DND-41 (cell line): ENCODE measurements at regions not wholly inside any gene's neighbourhood (a gene's known extent, or its start where the extent isn't known, plus 50 kb on each side); places are given as distances from the start of the nearest gene placed in this dataset.

Experiments
- ATAC-seq: fragments of 200-7000 bp; cut with Tn5 transposase; 3 replicates; pipeline ENCODE4 v1.9.1; 2021; ENCODE audit warnings: low read depth; ENCODE audit not compliant: insufficient read depth
- DNase-seq: peaks from one replicate; pipeline ENCODE4 v3.0.0-alpha.2; 2020
- H2AFZ ChIP-seq: 2 replicates; pipeline ENCODE4 v1.6.0; 2012; ENCODE audit warnings: low read depth, low read length
- H3K27ac ChIP-seq: 2 replicates; pipeline ENCODE4 v1.5.1; 2012; ENCODE audit warnings: low read length, inconsistent platforms
- H3K27me3 ChIP-seq: fragments of 200-600 bp; sonication (generic); 2 replicates; pipeline ENCODE4 v1.6.0; 2012; ENCODE audit warnings: low read length, mild to moderate bottlenecking, inconsistent platforms; ENCODE audit not compliant: insufficient read depth, poor library complexity
- H3K36me3 ChIP-seq: 2 replicates; pipeline ENCODE4 v1.5.1; 2012; ENCODE audit warnings: low read length, inconsistent platforms; ENCODE audit not compliant: insufficient read depth
- H3K4me1 ChIP-seq: 2 replicates; pipeline ENCODE4 v1.5.1; 2012; ENCODE audit warnings: mild to moderate bottlenecking, low read length; ENCODE audit not compliant: insufficient read depth
- H3K4me2 ChIP-seq: 2 replicates; pipeline ENCODE4 v1.6.0; 2012; ENCODE audit warnings: mild to moderate bottlenecking, moderate library complexity, low read length, inconsistent platforms; ENCODE audit not compliant: insufficient read depth
- H3K4me3 ChIP-seq, 2 experiments: fragments of 200-600 bp in 1 of 2; shearing (Covaris generic) in 1 of 2; 2 replicates each; pipeline ENCODE4 v1.5.1; 2012 to 2016; ENCODE audit warnings: inconsistent platforms in 2 of 2, low read length in 2 of 2, mild to moderate bottlenecking in 2 of 2, low read depth in 1 of 2, moderate library complexity in 1 of 2
- H3K79me2 ChIP-seq: 2 replicates; pipeline ENCODE4 v1.6.0; 2012; ENCODE audit warnings: low read length, inconsistent platforms; ENCODE audit not compliant: insufficient read depth
- H3K9ac ChIP-seq: 2 replicates; pipeline ENCODE4 v1.6.0; 2012; ENCODE audit warnings: low read depth, mild to moderate bottlenecking, inconsistent platforms, low read length, moderate library complexity
- H3K9me3 ChIP-seq: 2 replicates; pipeline ENCODE4 v1.5.1; 2012; ENCODE audit warnings: low read length, moderate library complexity, mild to moderate bottlenecking, inconsistent platforms; ENCODE audit not compliant: insufficient read depth, severe bottlenecking
- H4K20me1 ChIP-seq: 2 replicates; pipeline ENCODE4 v1.6.0; 2012; ENCODE audit warnings: low read length; ENCODE audit not compliant: insufficient read depth
- CTCF ChIP-seq: IDR thresholded peaks from 2 replicates; pipeline ENCODE4 v1.5.1; 2012; ENCODE audit warnings: borderline replicate concordance, low read length, moderate library complexity, mild to moderate bottlenecking; ENCODE audit not compliant: poor library complexity, severe bottlenecking; ENCODE audit errors: extremely low read depth
- EZH2 ChIP-seq: IDR thresholded peaks from 3 replicates; pipeline ENCODE4 v1.6.1; 2012; ENCODE audit warnings: borderline replicate concordance, low read depth, mild to moderate bottlenecking, moderate library complexity, low read length, inconsistent platforms; ENCODE audit not compliant: severe bottlenecking

- Histone ChIP-seq H3K36me3 (no peaks in the 10 kb centered on the region), H4K20me1 (no peaks in the 10 kb centered on the region), H3K9ac (no peak overlapping the region), H3K4me1 (no peaks in the 10 kb centered on the region), H3K9me3 (peaks cover 11% of the 10 kb centered on the region), H3K4me2 (no peak overlapping the region), H3K4me3 (no peak overlapping the region), H2AFZ (no peak overlapping the region), H3K27ac (no peak overlapping the region), H3K79me2 (no peaks in the 10 kb centered on the region), H3K27me3 (no peaks in the 10 kb centered on the region)
- no peak for TF ChIP-seq EZH2
- TF ChIP-seq CTCF = no peak
- ATAC-seq = no peak
- DNase-seq = no peak
Observed at GRCh38 chr6:145507239-145507638, 228.1 kb downstream of the EPM2A start.

GRCh38 chr6:145508107-145508506, 227.2 kb downstream of the EPM2A start:
- Histone ChIP-seq H3K4me2 (no peak overlapping the region), H3K79me2 (no peaks in the 10 kb centered on the region), H3K36me3 (no peaks in the 10 kb centered on the region), H3K4me3 (no peak overlapping the region), H3K9ac (no peak overlapping the region), H3K4me1 (no peaks in the 10 kb centered on the region), H4K20me1 (no peaks in the 10 kb centered on the region), H2AFZ (no peak overlapping the region), H3K27me3 (no peaks in the 10 kb centered on the region), H3K27ac (no peak overlapping the region), H3K9me3 (peaks cover 11% of the 10 kb centered on the region)
- TF ChIP-seq CTCF (peak; percentile 4), EZH2 (no peak)
- ATAC-seq (no peak), DNase-seq (no peak)

GRCh38 chr6:145517492-145517891, 217.8 kb downstream of the EPM2A start:
- TF ChIP-seq CTCF = no peak
- no peak for TF ChIP-seq EZH2
- Histone ChIP-seq H3K4me1 (no peaks in the 10 kb centered on the region), H3K4me3 (no peak overlapping the region), H3K4me2 (no peak overlapping the region), H3K79me2 (no peaks in the 10 kb centered on the region), H3K9me3 (no peaks in the 10 kb centered on the region), H3K27ac (no peak overlapping the region), H3K27me3 (peaks cover 3% of the 10 kb centered on the region), H3K9ac (no peak overlapping the region), H3K36me3 (no peaks in the 10 kb centered on the region), H4K20me1 (no peaks in the 10 kb centered on the region), H2AFZ (no peak overlapping the region)
- DNase-seq = no peak
- no peak for ATAC-seq

GRCh38 chr6:145525038-145525437, 210.3 kb downstream of the EPM2A start:
- Histone ChIP-seq H3K4me3 (no peak overlapping the region), H3K36me3 (no peaks in the 10 kb centered on the region), H3K79me2 (no peaks in the 10 kb centered on the region), H3K9me3 (no peaks in the 10 kb centered on the region), H3K27ac (no peak overlapping the region), H3K4me2 (no peak overlapping the region), H4K20me1 (no peaks in the 10 kb centered on the region), H3K9ac (no peak overlapping the region), H2AFZ (no peak overlapping the region), H3K4me1 (no peaks in the 10 kb centered on the region), H3K27me3 (peaks cover 3% of the 10 kb centered on the region)
- ATAC-seq (no peak), DNase-seq (no peak)
- TF ChIP-seq CTCF (no peak), EZH2 (no peak)
